PC-9 (cell line): ENCODE measurements at regions not wholly inside any gene's neighbourhood (a gene's known extent, or its start where the extent isn't known, plus 50 kb on each side); places are given as distances from the start of the nearest gene placed in this dataset.

Experiments used
- BruUV-seq: library from RNA; stranded (reverse); fragments of 400-500 nt; replicated peaks from 2 replicates; lab custom pipeline; 2021; lab: Mats Ljungman, UMichigan
- CTCF ChIA-PET: fragments of 300-600 bp; sonication (Branson Sonifier 250); formaldehyde crosslinking; loops from one replicate; lab custom pipeline; 2022; ENCODE audit warnings: antibody characterized with exemption; lab: Charles Lee
- POLR2A ChIA-PET: fragments of 300-600 bp; sonication (Branson Sonifier 250); formaldehyde crosslinking; loops from one replicate; lab custom pipeline; 2022; ENCODE audit warnings: antibody characterized with exemption; ENCODE audit not compliant: unreplicated experiment; lab: Charles Lee
- DNase-seq, 2 experiments: peaks; one replicate each; pipeline versions ENCODE4 v3.0.0 to v3.0.0-alpha.2; 2015 to 2022; ENCODE audit warnings: mixed read lengths in 1 of 2
- H2AFZ ChIP-seq: fragments of 200-600 bp; sonication (generic); 2 replicates; pipeline ENCODE4 v1.8.1; 2017; ENCODE audit warnings: antibody characterized with exemption
- H3F3A ChIP-seq: fragments of 200-600 bp; sonication (generic); 2 replicates; pipeline ENCODE4 v1.8.1; 2017; ENCODE audit warnings: antibody characterized with exemption, mild to moderate bottlenecking, low read depth; ENCODE audit not compliant: insufficient read depth
- H3K27ac ChIP-seq: fragments of 200-600 bp; sonication (generic); 2 replicates; pipeline ENCODE4 v1.6.1; 2016; ENCODE audit warnings: mixed run types
- H3K27me3 ChIP-seq: fragments of 200-600 bp; sonication (generic); 2 replicates; pipeline ENCODE4 v1.6.1; 2016; ENCODE audit warnings: low read depth, mixed run types; ENCODE audit not compliant: insufficient read depth
- H3K36me3 ChIP-seq: fragments of 200-600 bp; sonication (generic); 2 replicates; pipeline ENCODE4 v1.6.1; 2016; ENCODE audit warnings: low read depth, mixed run types
- H3K4me1 ChIP-seq: fragments of 200-600 bp; sonication (generic); replicated peaks from 2 replicates; pipeline ENCODE4 v1.6.1; 2016; ENCODE audit warnings: mixed run types; ENCODE audit not compliant: insufficient read depth
- H3K4me2 ChIP-seq: fragments of 200-600 bp; sonication (generic); 2 replicates; pipeline ENCODE4 v1.6.1; 2017; ENCODE audit warnings: mixed run types
- H3K4me3 ChIP-seq: fragments of 200-600 bp; sonication (generic); 2 replicates; pipeline ENCODE4 v1.6.1; 2016; ENCODE audit warnings: mixed run types
- H3K79me2 ChIP-seq: fragments of 200-600 bp; sonication (generic); 2 replicates; pipeline ENCODE4 v1.6.1; 2017; ENCODE audit warnings: low read depth, mixed run types
- H3K9me2 ChIP-seq: fragments of 200-600 bp; sonication (generic); 2 replicates; pipeline ENCODE4 v1.8.1; 2017; ENCODE audit warnings: mild to moderate bottlenecking; ENCODE audit not compliant: insufficient read depth
- H3K9me3 ChIP-seq: fragments of 200-600 bp; sonication (generic); 2 replicates; pipeline ENCODE4 v1.8.1; 2016; ENCODE audit warnings: low read depth; ENCODE audit not compliant: insufficient read depth
- H4K20me1 ChIP-seq: fragments of 200-600 bp; sonication (generic); 2 replicates; pipeline ENCODE4 v1.8.1; 2017; ENCODE audit not compliant: insufficient read depth
- EZH2 ChIP-seq: fragments of 200-600 bp; sonication (generic); IDR thresholded peaks from 2 replicates; pipeline ENCODE4 v1.8.0; 2017; ENCODE audit warnings: antibody characterized with exemption, low read depth
- intact Hi-C: fragments of 100-400 bp; cut with micrococcal nuclease; formaldehyde crosslinking; loops from one replicate; pipeline ENCODE4 v1.10.0; 2022; ENCODE audit not compliant: unreplicated experiment
- TF ChIP-seq, protein P1 (sequence below): fragments of 200-600 bp; sonication (generic); conservative IDR thresholded peaks from 2 replicates; pipeline ENCODE4 v1.6.1; 2017; ENCODE audit warnings: mixed run types, antibody characterized with exemption, mild to moderate bottlenecking, moderate library complexity

DNA sequence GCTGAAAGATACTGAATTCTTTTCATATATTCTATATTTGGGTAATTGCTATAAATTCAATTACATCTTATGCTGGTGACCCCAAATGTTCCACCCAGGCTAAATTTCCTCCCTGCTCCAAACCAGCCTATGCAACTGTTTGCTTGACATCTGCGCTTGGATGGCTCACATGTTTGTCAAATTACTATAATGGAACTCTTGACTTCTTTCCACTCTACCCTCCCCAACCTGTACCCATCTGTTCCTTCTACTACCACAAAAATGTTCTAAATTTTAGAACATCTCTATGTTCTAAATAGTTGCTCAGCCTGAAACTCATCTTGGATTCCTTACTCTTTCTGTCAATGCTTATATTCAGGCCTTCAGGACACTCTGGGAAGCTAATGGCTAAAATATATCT is 249.9 kb upstream of the SMIM30 start:
- no peak overlapping the region for H3K27ac ChIP-seq
- H3K79me2 ChIP-seq = no peaks in the 10 kb centered on the region
- H3K9me2 ChIP-seq = no peaks in the 10 kb centered on the region
- no peak overlapping the region for H3K4me3 ChIP-seq
- TF ChIP-seq EZH2 = no peak
- TF ChIP-seq, protein P1, sequence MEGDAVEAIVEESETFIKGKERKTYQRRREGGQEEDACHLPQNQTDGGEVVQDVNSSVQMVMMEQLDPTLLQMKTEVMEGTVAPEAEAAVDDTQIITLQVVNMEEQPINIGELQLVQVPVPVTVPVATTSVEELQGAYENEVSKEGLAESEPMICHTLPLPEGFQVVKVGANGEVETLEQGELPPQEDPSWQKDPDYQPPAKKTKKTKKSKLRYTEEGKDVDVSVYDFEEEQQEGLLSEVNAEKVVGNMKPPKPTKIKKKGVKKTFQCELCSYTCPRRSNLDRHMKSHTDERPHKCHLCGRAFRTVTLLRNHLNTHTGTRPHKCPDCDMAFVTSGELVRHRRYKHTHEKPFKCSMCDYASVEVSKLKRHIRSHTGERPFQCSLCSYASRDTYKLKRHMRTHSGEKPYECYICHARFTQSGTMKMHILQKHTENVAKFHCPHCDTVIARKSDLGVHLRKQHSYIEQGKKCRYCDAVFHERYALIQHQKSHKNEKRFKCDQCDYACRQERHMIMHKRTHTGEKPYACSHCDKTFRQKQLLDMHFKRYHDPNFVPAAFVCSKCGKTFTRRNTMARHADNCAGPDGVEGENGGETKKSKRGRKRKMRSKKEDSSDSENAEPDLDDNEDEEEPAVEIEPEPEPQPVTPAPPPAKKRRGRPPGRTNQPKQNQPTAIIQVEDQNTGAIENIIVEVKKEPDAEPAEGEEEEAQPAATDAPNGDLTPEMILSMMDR = no peak
- DNase-seq = no peak
- no peaks in the 10 kb centered on the region for H3K9me3 ChIP-seq
- POLR2A ChIA-PET = no interaction called here
- no peaks in the 10 kb centered on the region for H3F3A ChIP-seq
- intact Hi-C loops = no loop called here
- H3K4me1 ChIP-seq = no peaks in the 10 kb centered on the region
- H3K36me3 ChIP-seq = no peaks in the 10 kb centered on the region
- CTCF ChIA-PET = no interaction called here
- H4K20me1 ChIP-seq = no peaks in the 10 kb centered on the region
- no TSS peak for BruUV-seq
- H3K4me2 ChIP-seq = no peak overlapping the region
- H3K27me3 ChIP-seq = no peaks in the 10 kb centered on the region
- H2AFZ ChIP-seq = no peak overlapping the region

DNA sequence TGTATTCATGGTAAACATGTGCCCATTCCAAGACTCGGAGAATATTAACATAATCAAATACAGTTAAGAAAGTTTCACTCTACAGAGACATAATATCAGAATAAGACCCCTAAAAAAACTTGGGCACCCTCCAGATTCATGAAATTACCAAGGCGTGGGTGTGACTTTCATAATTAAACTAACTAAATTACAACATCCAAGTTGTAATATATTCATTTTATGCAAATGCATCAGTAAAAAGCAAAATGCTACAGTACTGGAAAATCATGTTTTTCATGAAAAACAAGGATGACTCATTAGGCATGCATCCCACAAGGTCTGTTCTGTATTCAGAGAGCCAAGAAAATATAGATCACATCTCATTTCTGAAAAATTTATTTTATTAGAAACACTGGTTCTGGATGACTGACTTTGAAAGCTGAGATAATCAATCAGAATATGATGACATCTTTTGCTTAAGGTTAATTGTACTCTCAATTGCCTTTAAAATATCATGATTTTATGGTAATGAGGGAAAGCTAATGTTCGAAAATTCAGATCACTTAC is 248.8 kb upstream of the SMIM30 start:
- no peaks in the 10 kb centered on the region for H4K20me1 ChIP-seq
- no peaks in the 10 kb centered on the region for H3K4me1 ChIP-seq
- no peak overlapping the region for H3K27ac ChIP-seq
- BruUV-seq = no TSS peak
- POLR2A ChIA-PET = no interaction called here
- CTCF ChIA-PET = no interaction called here
- H3K27me3 ChIP-seq = no peaks in the 10 kb centered on the region
- no peak for DNase-seq
- TF ChIP-seq EZH2 = no peak
- TF ChIP-seq, protein P1 = no peak
- H2AFZ ChIP-seq = no peak overlapping the region
- no peaks in the 10 kb centered on the region for H3K36me3 ChIP-seq
- intact Hi-C loops = no loop called here
- H3K79me2 ChIP-seq = no peaks in the 10 kb centered on the region
- H3K9me2 ChIP-seq = no peaks in the 10 kb centered on the region
- H3K4me2 ChIP-seq = no peak overlapping the region
- H3F3A ChIP-seq = no peaks in the 10 kb centered on the region
- H3K4me3 ChIP-seq = no peak overlapping the region
- H3K9me3 ChIP-seq = no peaks in the 10 kb centered on the region

DNA sequence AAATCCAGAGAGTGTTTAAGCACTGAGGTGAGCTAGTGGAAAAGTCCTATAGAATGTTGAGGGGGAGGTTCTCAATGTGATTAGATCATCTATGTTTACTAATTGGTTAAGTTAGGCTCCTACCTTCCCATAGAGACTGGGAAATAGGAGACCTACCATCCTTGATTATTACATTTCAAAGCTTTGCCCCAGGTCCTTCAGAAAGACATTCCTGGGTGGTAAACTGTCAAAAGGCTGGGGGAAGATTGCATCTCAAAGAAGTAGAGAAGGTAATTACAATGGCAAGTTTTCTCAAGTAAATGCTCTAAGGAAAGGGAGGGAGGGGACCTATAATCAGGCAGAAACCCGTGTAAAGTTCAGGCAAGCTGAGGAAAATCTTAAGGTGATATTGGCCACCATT is 247.8 kb upstream of the SMIM30 start:
- H3K4me3 ChIP-seq = no peak overlapping the region
- H2AFZ ChIP-seq = no peak overlapping the region
- TF ChIP-seq EZH2 = no peak
- TF ChIP-seq, protein P1 = no peak
- H3K4me1 ChIP-seq = no peaks in the 10 kb centered on the region
- no peak overlapping the region for H3K27ac ChIP-seq
- BruUV-seq = no TSS peak
- H3K36me3 ChIP-seq = no peaks in the 10 kb centered on the region
- H3K9me3 ChIP-seq = no peaks in the 10 kb centered on the region
- no peaks in the 10 kb centered on the region for H3K79me2 ChIP-seq
- H3K9me2 ChIP-seq = no peaks in the 10 kb centered on the region
- ChIA-PET CTCF (no interaction called here), POLR2A (no interaction called here)
- intact Hi-C loops = no loop called here
- no peaks in the 10 kb centered on the region for H4K20me1 ChIP-seq
- no peaks in the 10 kb centered on the region for H3F3A ChIP-seq
- no peak overlapping the region for H3K4me2 ChIP-seq
- DNase-seq = no peak
- no peaks in the 10 kb centered on the region for H3K27me3 ChIP-seq
